GM12878 (cell line): ENCODE measurements at regions not wholly inside any gene's neighbourhood (a gene's known extent, or its start where the extent isn't known, plus 50 kb on each side); places are given as distances from the start of the nearest gene placed in this dataset.

Experiments
- ATF7 ChIP-seq: fragments of 450-650 bp; IDR thresholded peaks from 2 replicates; pipeline ENCODE4 v1.6.1; 2016; ENCODE audit warnings: low read depth, mild to moderate bottlenecking
- CHD1 ChIP-seq: IDR thresholded peaks from 2 replicates; pipeline ENCODE4 v1.6.1; 2012; ENCODE audit warnings: low read depth, low read length, improper control_type of control experiment
- CREB1 ChIP-seq: IDR thresholded peaks from 2 replicates; pipeline ENCODE4 v1.6.1; 2012; ENCODE audit warnings: low read depth, mild to moderate bottlenecking, inconsistent platforms
- CREM ChIP-seq: IDR thresholded peaks from 2 replicates; pipeline ENCODE4 v1.6.1; 2014; ENCODE audit warnings: antibody characterized with exemption, low read depth
- E4F1 ChIP-seq: fragments of 450-650 bp; IDR thresholded peaks from 2 replicates; pipeline ENCODE4 v1.6.1; 2018; ENCODE audit warnings: borderline replicate concordance, mild to moderate bottlenecking; ENCODE audit not compliant: partially characterized antibody
- GABPA ChIP-seq: IDR thresholded peaks from 2 replicates; pipeline ENCODE4 v1.6.1; 2014; ENCODE audit warnings: antibody characterized with exemption, low read depth, mild to moderate bottlenecking, inconsistent platforms
- HCFC1 ChIP-seq: fragments of 150-350 bp; IDR thresholded peaks from 2 replicates; pipeline ENCODE4 v1.6.1; 2014; ENCODE audit warnings: low read length
- HDAC6 ChIP-seq: fragments of 200-600 bp; sonication (generic); IDR thresholded peaks from one replicate; pipeline ENCODE4 v1.8.0; 2017; ENCODE audit warnings: antibody characterized with exemption; ENCODE audit not compliant: unreplicated experiment
- HSF1 ChIP-seq: fragments of 150-350 bp; IDR thresholded peaks from 2 replicates; pipeline ENCODE4 v1.6.1; 2014; ENCODE audit warnings: mild to moderate bottlenecking, low read depth, low read length
- PAX8 ChIP-seq: fragments of 450-650 bp; IDR thresholded peaks from 2 replicates; pipeline ENCODE4 v1.6.1; 2017; ENCODE audit warnings: mild to moderate bottlenecking, moderate library complexity
- PKNOX1 ChIP-seq: fragments of 450-650 bp; IDR thresholded peaks from 2 replicates; pipeline ENCODE4 v1.6.1; 2016; ENCODE audit warnings: mild to moderate bottlenecking
- RBBP5 ChIP-seq: fragments of 200-600 bp; sonication (generic); conservative IDR thresholded peaks from 2 replicates; pipeline ENCODE4 v1.6.1; 2016
- SUPT20H ChIP-seq: IDR thresholded peaks from 2 replicates; pipeline ENCODE4 v1.6.1; 2011; ENCODE audit warnings: low read depth, mild to moderate bottlenecking, low read length, moderate library complexity, borderline replicate concordance; ENCODE audit not compliant: control insufficient read depth
- USF1 ChIP-seq: IDR thresholded peaks from 2 replicates; pipeline ENCODE4 v1.6.1; 2011; ENCODE audit warnings: borderline replicate concordance, low read depth, mild to moderate bottlenecking, moderate library complexity, mixed read lengths, low read length; ENCODE audit not compliant: insufficient read depth; ENCODE audit errors: extremely low read length
- WRNIP1 ChIP-seq: IDR thresholded peaks from 2 replicates; pipeline ENCODE4 v1.6.1; 2011; ENCODE audit warnings: low read depth, low read length, improper control_type of control experiment, borderline replicate concordance
- ZNF207 ChIP-seq: fragments of 450-650 bp; IDR thresholded peaks from 2 replicates; pipeline ENCODE4 v1.6.1; 2014; ENCODE audit warnings: antibody characterized with exemption, mild to moderate bottlenecking, borderline replicate concordance
- ZNF217 ChIP-seq: fragments of 450-650 bp; IDR thresholded peaks from 2 replicates; pipeline ENCODE4 v1.6.1; 2017; ENCODE audit warnings: antibody characterized with exemption, mild to moderate bottlenecking
- ZNF687 ChIP-seq: fragments of 450-650 bp; IDR thresholded peaks from 2 replicates; pipeline ENCODE4 v1.6.1; 2017; ENCODE audit warnings: mild to moderate bottlenecking, moderate library complexity

GRCh38 chr13:76745261-76746200 lies 140.7 kb downstream of the KCTD12 start (continued):
- no peak for TF ChIP-seq ZNF687
- no peak for TF ChIP-seq ATF7
- no peak for TF ChIP-seq PAX8
- no peak for TF ChIP-seq WRNIP1
- no peak for TF ChIP-seq HDAC6
- TF ChIP-seq RBBP5, result no peak
- TF ChIP-seq CHD1, result no peak
- TF ChIP-seq USF1, result no peak
- no peak for TF ChIP-seq E4F1
- no peak for TF ChIP-seq SUPT20H
- TF ChIP-seq HSF1, result no peak
- no peak for TF ChIP-seq ZNF217
- TF ChIP-seq GABPA, result 0 out of 2 replicates have a peak, but pooled peaks have one; percentile 33
- TF ChIP-seq CREB1, result peak; percentile 50; the same call in 1 of the 2 replicates
- TF ChIP-seq CREM, result peak; percentile 73; the same call in 1 of the 2 replicates
- no peak for TF ChIP-seq ZNF207
- TF ChIP-seq HCFC1, result no peak
- no peak for TF ChIP-seq PKNOX1
